ENCODE measurements at regions not wholly inside any gene's neighbourhood (a gene's known extent, or its start where the extent isn't known, plus 50 kb on each side); places are given as distances from the start of the nearest gene placed in this dataset.
"Not testable (repeated sequence)": the region's sequence is repeated elsewhere in the genome, so short reads cannot be mapped to it uniquely, and the experiment has no call there.

- DNase-seq = peak; percentile 57
Measured at GRCh38 chr1:222229672-222230312, 318.1 kb downstream of the HHIPL2 start.

DNA sequence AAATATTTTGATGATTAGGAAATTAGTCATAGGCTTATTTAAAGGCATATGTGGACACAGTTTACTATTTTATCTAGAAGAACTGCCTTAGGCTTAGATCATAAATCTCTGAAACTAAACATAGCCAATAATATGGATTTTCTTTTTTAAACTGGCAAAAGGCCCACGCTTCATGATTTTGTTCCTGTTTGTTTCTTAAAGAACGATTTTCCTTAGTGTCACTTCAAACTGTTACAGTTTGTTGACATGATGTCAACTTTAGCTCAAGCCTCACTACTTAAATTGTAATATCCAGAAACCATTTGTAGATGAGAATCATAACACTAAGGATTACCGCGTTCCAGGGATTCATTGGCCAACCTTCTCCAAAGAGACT lies 322.6 kb downstream of the HHIPL2 start:
- no peak for DNase-seq

- DNase-seq = no peak
Measured at GRCh38 chr1:222224636-222225315, 323.1 kb downstream of the HHIPL2 start.

DNA sequence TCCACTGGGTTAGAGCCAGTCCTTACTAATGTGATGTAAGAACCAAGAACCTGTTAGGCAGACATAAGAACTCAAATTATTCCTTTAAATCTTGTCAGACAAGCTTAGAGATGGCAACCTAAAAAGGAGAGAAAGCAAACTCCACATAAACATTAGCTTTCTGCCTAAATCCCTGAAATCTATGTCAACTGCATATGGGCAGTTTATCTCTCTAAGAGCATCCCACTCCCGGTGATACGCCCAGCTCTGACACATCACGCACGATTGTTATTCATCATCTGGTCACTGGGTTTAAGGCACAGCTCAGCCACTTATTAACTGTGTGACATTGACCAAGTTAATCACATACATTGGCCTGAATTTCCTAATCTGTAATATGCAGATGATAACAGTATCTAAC lies 323.7 kb downstream of the HHIPL2 start:
- no peak for DNase-seq

DNA sequence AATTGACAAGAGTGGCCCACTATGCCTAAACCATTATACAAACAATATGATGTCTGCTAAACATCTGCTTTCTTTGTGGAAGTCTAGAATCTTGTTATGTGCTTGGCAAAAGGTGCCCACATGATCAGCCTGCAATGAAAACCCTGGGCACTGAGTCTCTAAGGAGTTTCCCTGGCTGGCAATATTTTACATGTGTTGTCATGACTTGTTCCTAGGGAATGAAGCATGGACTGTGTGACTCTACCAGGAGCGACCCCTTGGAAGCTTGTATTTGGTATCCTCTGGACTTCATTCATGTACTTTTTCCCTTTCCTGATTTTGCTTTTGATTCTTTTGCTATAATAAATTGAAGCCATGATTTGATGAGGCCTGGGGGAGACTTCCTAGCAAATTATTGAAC lies 324.9 kb downstream of the HHIPL2 start:
- DNase-seq = no peak

DNA sequence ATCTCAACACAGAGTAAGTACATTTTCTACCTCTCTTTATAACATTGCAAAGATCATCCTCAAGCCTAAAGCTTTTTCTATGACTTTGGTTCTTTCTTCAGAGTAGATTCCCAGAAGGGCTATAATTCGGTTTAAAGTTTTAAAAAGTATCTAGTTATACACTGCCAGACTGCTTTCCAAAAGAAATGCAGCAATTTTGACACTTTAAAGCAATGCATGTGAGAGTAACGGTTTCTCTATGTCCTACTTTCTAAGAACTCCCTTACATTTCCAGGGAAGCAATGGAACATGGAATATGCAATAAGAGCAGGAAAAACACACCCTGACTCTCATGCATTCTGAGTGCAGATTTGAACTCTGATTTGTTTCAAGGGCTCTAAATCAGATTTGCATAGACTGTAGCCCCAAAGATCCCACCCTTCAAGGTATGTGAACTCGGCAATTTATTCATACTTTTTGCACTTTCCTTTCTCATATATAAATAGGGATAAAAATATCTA lies 331.6 kb downstream of the HHIPL2 start:
- no peak for DNase-seq

DNA sequence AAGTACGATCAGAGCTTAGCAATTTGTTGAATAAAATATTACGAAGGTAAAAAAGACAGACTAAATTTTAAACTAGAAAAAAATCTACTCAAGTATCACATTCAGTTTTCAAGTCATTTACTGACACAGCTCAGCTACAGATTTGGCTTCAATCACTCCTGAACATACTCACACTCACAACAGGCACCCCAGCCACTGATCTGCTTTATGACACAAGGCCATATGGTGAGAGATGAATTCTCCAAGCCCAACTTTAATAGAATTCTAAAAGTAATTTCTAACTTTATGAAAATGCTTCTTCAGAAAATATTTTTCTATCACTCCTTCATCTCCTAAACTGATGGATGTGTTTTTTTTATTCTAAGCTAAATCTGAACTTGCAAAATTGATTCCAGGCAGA lies 337.1 kb downstream of the HHIPL2 start:
- DNase-seq = no peak

GRCh38 chr1:222204475-222204874 lies 343.4 kb downstream of the HHIPL2 start:
- no peak for DNase-seq

GRCh38 chr1:222202831-222203230 lies 345.1 kb downstream of the HHIPL2 start:
- DNase-seq = no peak

DNA sequence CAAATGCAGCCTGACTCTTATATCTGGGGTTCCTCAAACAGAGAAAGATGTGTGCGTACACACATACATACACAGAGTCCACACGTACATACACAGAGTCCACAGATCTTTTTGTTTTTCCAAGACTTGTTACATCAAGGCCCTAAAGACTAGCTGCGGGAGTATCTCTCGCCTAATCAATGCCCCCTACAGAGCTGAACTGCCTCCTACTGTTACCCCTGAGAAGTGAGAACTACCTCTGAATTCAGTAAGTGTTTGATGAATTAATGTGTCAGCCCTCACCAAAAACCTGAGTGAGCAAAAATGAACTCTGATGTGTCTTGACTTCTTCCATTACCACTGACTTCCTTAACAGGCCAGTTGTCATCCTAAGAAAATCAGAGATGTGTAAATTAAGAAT lies 351.2 kb downstream of the HHIPL2 start:
- DNase-seq = no peak

GRCh38 chr1:222196288-222196687 lies 351.6 kb downstream of the HHIPL2 start:
- DNase-seq = no peak

DNA sequence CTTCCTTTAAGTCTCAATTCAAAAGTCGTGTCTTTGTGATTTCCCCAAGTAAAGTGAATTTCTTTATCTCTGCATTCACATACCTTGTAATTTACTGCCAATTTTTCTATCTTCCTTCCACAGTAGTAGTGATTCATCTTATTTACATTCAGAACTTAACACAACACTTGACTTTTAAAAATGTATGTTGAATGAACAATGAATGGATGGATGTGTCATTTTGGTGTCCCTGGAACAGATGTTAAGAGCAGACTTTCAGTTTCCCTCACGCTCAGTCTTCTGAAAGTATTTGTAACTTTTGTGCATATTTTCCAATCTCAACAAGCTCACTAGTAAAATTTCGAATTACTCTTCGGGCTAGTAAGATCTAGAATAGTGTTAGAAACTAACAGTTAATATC lies 352.0 kb downstream of the HHIPL2 start:
- DNase-seq = no peak

- DNase-seq = no peak
Measured at GRCh38 chr1:222189218-222189617, 358.7 kb downstream of the HHIPL2 start.

GRCh38 chr1:222187566-222188332 lies 360.2 kb downstream of the HHIPL2 start:
- peak; percentile 28 for DNase-seq

- no peak for DNase-seq
Measured at GRCh38 chr1:222182641-222183040, 365.3 kb downstream of the HHIPL2 start.

DNA sequence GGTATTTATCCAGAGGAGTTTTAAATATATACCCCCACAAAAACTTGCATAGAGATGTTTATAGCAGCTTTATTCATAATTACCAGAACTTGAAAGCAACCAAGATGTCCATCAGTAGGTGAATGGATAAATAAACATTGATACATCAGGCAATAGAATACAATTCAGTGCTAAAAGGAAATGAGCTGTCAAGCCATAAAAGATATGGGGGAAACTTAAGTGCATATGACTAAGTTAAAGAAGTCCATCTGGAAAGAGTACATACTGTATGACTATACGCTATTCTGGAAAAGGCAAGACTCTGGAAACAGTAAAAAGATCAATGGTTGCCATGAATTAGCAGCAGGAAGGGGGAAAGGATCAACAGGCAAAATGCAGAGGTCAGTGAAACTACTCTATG lies 366.7 kb downstream of the HHIPL2 start:
- no peak for DNase-seq

GRCh38 chr1:222177496-222177895 lies 370.4 kb downstream of the HHIPL2 start:
- not testable (repeated sequence) for DNase-seq

GRCh38 chr1:222171005-222171404 lies 376.9 kb downstream of the HHIPL2 start:
- DNase-seq = peak; percentile 6

- no peak for DNase-seq
Measured at GRCh38 chr1:222168621-222169020, 379.3 kb downstream of the HHIPL2 start.

GRCh38 chr1:222167896-222168295 lies 380.0 kb downstream of the HHIPL2 start:
- no peak for DNase-seq

- DNase-seq = peak; percentile 5
Measured at GRCh38 chr1:222167111-222167510, 380.8 kb downstream of the HHIPL2 start.

DNA sequence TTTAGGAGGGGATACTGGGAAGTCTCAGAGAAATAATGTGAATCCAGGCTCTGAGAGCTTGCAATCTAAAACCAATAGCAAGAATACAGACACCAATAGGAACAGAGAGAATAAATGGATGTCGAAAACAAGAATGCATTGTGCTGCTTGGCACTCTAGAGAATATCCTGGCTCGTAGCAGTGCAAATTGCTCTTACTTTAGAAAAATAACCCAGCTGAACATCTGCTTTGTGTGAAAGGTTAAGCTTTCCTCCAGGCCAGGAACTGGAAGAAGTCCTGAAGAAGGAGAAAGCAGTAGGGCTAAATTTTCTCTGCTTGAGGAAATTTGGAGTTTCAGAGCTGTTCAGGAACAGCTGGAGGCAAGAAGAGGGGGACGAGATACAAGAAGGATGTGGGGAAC lies 382.3 kb downstream of the HHIPL2 start:
- no peak for DNase-seq

GRCh38 chr1:222163895-222164294 lies 384.0 kb downstream of the HHIPL2 start:
- DNase-seq = no peak

DNA sequence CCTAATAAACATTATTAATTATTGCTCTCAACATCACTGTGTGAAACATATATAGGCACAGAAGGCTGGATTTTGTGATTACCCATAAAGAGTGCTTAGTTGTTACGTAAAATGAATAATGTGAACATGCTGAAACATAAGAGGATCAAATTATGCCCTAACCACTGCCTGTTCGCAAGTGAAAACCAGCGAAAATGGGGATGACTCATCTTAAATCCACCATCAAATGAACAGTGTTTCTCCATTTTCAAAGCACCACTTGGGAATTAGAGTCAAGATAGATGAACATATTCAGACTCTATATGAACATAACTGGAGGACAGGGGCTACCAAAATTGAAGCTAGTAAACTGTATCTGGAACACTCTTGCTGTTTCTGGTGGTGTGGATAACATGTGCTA lies 386.2 kb downstream of the HHIPL2 start:
- no peak for DNase-seq
